ENCODE measurements at regions not wholly inside any gene's neighbourhood (a gene's known extent, or its start where the extent isn't known, plus 50 kb on each side); places are given as distances from the start of the nearest gene placed in this dataset.

GRCh38 chr6:113137426-113137825 is 719.7 kb upstream of the MARCKS start:
- no peak for DNase-seq (ENCODE audit: low spot score)

GRCh38 chr6:113140721-113141120 is 716.4 kb upstream of the MARCKS start:
- no peak for DNase-seq (ENCODE audit: low spot score)

- no peak for DNase-seq (ENCODE audit: low spot score)
Measured at GRCh38 chr6:113141901-113142300, 715.2 kb upstream of the MARCKS start.

GRCh38 chr6:113142671-113143174 is 714.4 kb upstream of the MARCKS start:
- no peak for DNase-seq (ENCODE audit: low spot score)

GRCh38 chr6:113143206-113143605 is 713.9 kb upstream of the MARCKS start:
- DNase-seq (ENCODE audit: low spot score) = no peak

- DNase-seq (ENCODE audit: low spot score) = no peak
Measured at GRCh38 chr6:113144117-113144516, 713.0 kb upstream of the MARCKS start.

GRCh38 chr6:113146878-113147277 is 710.3 kb upstream of the MARCKS start:
- no peak for DNase-seq (ENCODE audit: low spot score)

- DNase-seq (ENCODE audit: low spot score) = no peak
Measured at GRCh38 chr6:113147544-113147943, 709.6 kb upstream of the MARCKS start.

GRCh38 chr6:113148566-113148965 is 708.6 kb upstream of the MARCKS start:
- no peak for DNase-seq (ENCODE audit: low spot score)

- DNase-seq (ENCODE audit: low spot score) = no peak
Measured at GRCh38 chr6:113149511-113149910, 707.6 kb upstream of the MARCKS start.

- no peak for DNase-seq (ENCODE audit: low spot score)
Measured at GRCh38 chr6:113160306-113161017, 696.7 kb upstream of the MARCKS start.

GRCh38 chr6:113161018-113161315 is 696.2 kb upstream of the MARCKS start:
- DNase-seq (ENCODE audit: low spot score) = no peak

- DNase-seq (ENCODE audit: low spot score) = no peak
Measured at GRCh38 chr6:113162739-113163138, 694.4 kb upstream of the MARCKS start.

GRCh38 chr6:113168057-113168456 is 689.1 kb upstream of the MARCKS start:
- DNase-seq (ENCODE audit: low spot score) = no peak

- no peak for DNase-seq (ENCODE audit: low spot score)
Measured at GRCh38 chr6:113169484-113169883, 687.7 kb upstream of the MARCKS start.

GRCh38 chr6:113170454-113170853 is 686.7 kb upstream of the MARCKS start:
- no peak for DNase-seq (ENCODE audit: low spot score)

GRCh38 chr6:113171882-113172281 is 685.3 kb upstream of the MARCKS start:
- no peak for DNase-seq (ENCODE audit: low spot score)

- DNase-seq (ENCODE audit: low spot score) = no peak
Measured at GRCh38 chr6:113172531-113172966, 684.6 kb upstream of the MARCKS start.

GRCh38 chr6:113178349-113178748 is 678.8 kb upstream of the MARCKS start:
- no peak for DNase-seq (ENCODE audit: low spot score)

- DNase-seq (ENCODE audit: low spot score) = no peak
Measured at GRCh38 chr6:113181164-113181563, 676.0 kb upstream of the MARCKS start.

- no peak for DNase-seq (ENCODE audit: low spot score)
Measured at GRCh38 chr6:113182370-113183141, 674.6 kb upstream of the MARCKS start.

GRCh38 chr6:113184291-113184690 is 672.9 kb upstream of the MARCKS start:
- no peak for DNase-seq (ENCODE audit: low spot score)

GRCh38 chr6:113184736-113185135 is 672.4 kb upstream of the MARCKS start:
- DNase-seq (ENCODE audit: low spot score) = no peak
